Esophagus muscularis mucosa (tissue), 4 donors: ENCODE measurements at regions not wholly inside any gene's neighbourhood (a gene's known extent, or its start where the extent isn't known, plus 50 kb on each side); places are given as distances from the start of the nearest gene placed in this dataset.

ENCODE experiments used
- DNase-seq: peaks from one replicate; pipeline ENCODE4 v3.0.0-alpha.2; 2017; ENCODE audit errors: extremely low spot score
- H3K27ac ChIP-seq, 4 donors: fragments of 200-600 bp; sonication (generic); replicated peaks in 1 of 4; 1 replicate in 3 of 4; 2 replicates in 1 of 4; pipeline ENCODE4 v1.5.1; 2016 to 2019; ENCODE audit warnings: mild to moderate bottlenecking in 1 of 4
- H3K27me3 ChIP-seq, 4 donors: fragments of 200-600 bp; sonication (generic); one replicate each; pipeline versions ENCODE4 v1.5.1 to v1.6.0; 2016 to 2019
- H3K36me3 ChIP-seq, 4 donors: fragments of 200-600 bp; sonication (generic); one replicate each; pipeline ENCODE4 v1.5.1; 2016 to 2019
- H3K4me1 ChIP-seq, 4 donors: fragments of 200-600 bp; sonication (generic); one replicate each; pipeline ENCODE4 v1.5.1; 2016 to 2019
- H3K4me3 ChIP-seq, 4 donors: fragments of 200-600 bp; sonication (generic); 1 replicate in 2 of 4; 2 replicates in 2 of 4; pipeline ENCODE4 v1.5.1; 2016 to 2019; ENCODE audit warnings: mild to moderate bottlenecking in 4 of 4, moderate library complexity in 1 of 4
- H3K9me3 ChIP-seq, 4 donors: fragments of 200-600 bp; sonication (generic); 1 replicate in 3 of 4; 2 replicates in 1 of 4; pipeline ENCODE4 v1.5.1; 2016 to 2019
- EP300 ChIP-seq: sonication (generic); formaldehyde crosslinking; IDR thresholded peaks from one replicate; pipeline ENCODE4 v1.6.1; 2017; ENCODE audit warnings: antibody characterized with exemption
- POLR2A ChIP-seq: fragments of 450-650 bp; IDR thresholded peaks from one replicate; pipeline ENCODE4 v1.6.1; 2017; ENCODE audit warnings: antibody characterized with exemption, moderate library complexity, mild to moderate bottlenecking, low read depth
- POLR2AphosphoS5 ChIP-seq, 2 donors: sonication (generic); formaldehyde crosslinking; IDR thresholded peaks; one replicate each; pipeline ENCODE4 v1.6.1; 2017; ENCODE audit warnings: antibody characterized with exemption in 2 of 2
- WGBS: methylation state at CpG from one replicate; pipeline ENCODE4 v1.1.5; 2018; 5-methylcytosine and 5-hydroxymethylcytosine counted together
- intact Hi-C: fragments of 100-400 bp; cut with DNase I; formaldehyde crosslinking; loops from one replicate; pipeline ENCODE4 v1.15.1; 2023
- TF ChIP-seq, protein P1 (sequence below), 3 experiments: fragments of 200-600 bp in 2 of 3; fragments of 450-650 bp in 1 of 3; sonication (generic) in 2 of 3; IDR thresholded peaks; one replicate each; pipeline ENCODE4 v1.5.1; 2017 to 2019; ENCODE audit warnings: antibody characterized with exemption in 3 of 3, mild to moderate bottlenecking in 2 of 3, moderate library complexity in 1 of 3

DNA sequence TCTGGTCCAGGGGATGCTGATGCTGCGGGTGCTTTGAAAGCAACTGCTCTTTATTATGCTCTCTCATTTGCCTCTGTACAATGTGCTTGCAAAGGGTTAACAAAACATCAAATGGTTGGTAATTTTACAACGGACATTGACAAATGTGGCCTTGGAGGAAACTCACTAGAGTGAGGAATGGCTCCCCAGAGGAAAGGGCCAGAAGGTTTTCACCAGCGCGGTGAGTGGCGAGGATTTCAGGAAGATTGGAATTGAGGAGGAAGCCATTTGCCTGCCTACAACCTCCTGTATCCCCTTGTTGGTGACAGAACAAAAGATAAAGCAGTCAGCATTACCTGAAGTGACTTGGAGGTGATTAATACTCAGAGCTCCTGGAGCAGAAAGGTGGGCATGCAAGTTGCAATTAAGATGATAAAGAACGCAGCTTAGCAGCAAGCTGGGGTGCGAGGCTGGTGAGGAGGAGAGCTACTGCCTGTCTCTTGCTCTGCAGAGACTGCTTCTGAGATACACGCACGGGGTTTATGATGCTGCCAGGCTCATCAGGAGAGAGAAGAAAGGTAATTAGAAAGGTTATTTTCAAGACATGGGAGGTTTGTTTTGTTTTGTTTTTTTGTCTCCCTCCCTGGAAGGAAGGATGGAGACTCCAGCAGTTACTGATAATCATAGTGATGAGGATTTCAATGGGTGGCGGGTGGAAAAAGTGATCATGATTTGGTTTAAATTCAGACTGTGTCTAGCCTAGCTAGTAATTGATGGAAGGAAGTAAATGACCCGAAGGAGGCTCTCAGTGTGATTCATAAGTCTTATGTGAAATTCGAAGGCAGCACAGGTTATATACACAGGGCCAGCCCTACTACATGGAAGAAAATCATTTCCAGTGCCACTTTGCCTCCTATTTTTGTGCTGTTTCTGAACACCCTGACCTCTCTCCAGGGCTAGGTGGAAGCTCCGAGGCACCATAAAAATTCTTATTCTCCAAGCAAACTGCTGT, 141.6 kb upstream of the DTNBP1 start:
- no peak overlapping the region for H3K4me3 ChIP-seq
- WGBS: 50% methylated on average over 12 of the region's 13 CpGs
- no peak overlapping the region for H3K27ac ChIP-seq
- no peak for DNase-seq
- no peaks in the 10 kb centered on the region for H3K9me3 ChIP-seq
- TF ChIP-seq, protein P1, sequence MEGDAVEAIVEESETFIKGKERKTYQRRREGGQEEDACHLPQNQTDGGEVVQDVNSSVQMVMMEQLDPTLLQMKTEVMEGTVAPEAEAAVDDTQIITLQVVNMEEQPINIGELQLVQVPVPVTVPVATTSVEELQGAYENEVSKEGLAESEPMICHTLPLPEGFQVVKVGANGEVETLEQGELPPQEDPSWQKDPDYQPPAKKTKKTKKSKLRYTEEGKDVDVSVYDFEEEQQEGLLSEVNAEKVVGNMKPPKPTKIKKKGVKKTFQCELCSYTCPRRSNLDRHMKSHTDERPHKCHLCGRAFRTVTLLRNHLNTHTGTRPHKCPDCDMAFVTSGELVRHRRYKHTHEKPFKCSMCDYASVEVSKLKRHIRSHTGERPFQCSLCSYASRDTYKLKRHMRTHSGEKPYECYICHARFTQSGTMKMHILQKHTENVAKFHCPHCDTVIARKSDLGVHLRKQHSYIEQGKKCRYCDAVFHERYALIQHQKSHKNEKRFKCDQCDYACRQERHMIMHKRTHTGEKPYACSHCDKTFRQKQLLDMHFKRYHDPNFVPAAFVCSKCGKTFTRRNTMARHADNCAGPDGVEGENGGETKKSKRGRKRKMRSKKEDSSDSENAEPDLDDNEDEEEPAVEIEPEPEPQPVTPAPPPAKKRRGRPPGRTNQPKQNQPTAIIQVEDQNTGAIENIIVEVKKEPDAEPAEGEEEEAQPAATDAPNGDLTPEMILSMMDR (IDR thresholded peaks at IDR 0.05): no peak
- TF ChIP-seq POLR2AphosphoS5 (IDR thresholded peaks at IDR 0.05) (no peak), EP300 (no peak), POLR2A (no peak)
- H3K4me1 ChIP-seq: no peaks in the 10 kb centered on the region
- H3K36me3 ChIP-seq: no peaks in the 10 kb centered on the region
- peaks cover 0 to 3% (median 0%) of the 10 kb centered on the region in 4 donors for H3K27me3 ChIP-seq
- intact Hi-C loops: no loop called here

- no peaks in the 10 kb centered on the region for H3K36me3 ChIP-seq
- 82% methylated on average over 5 of the region's 5 CpGs for WGBS
- no peaks in the 10 kb centered on the region for H3K4me1 ChIP-seq
- no peak for TF ChIP-seq POLR2AphosphoS5 (IDR thresholded peaks at IDR 0.05)
- TF ChIP-seq EP300: no peak
- no peak for TF ChIP-seq POLR2A
- TF ChIP-seq, protein P1 (IDR thresholded peaks at IDR 0.05): no peak
- H3K4me3 ChIP-seq: no peak overlapping the region
- intact Hi-C loops: no loop called here
- H3K27ac ChIP-seq: no peak overlapping the region
- DNase-seq: no peak
- peaks cover 0 to 3% (median 0%) of the 10 kb centered on the region in 4 donors for H3K27me3 ChIP-seq
- H3K9me3 ChIP-seq: peaks cover 0 to 12% (median 4%) of the 10 kb centered on the region in 4 donors
Observed at GRCh38 chr6:15802466-15802865, 139.6 kb upstream of the DTNBP1 start.

- DNase-seq: no peak
- Histone ChIP-seq H3K4me3 (no peak overlapping the region), H3K9me3 (peaks cover 0 to 15% (median 4%) of the 10 kb centered on the region in 4 donors), H3K4me1 (no peaks in the 10 kb centered on the region), H3K36me3 (no peaks in the 10 kb centered on the region), H3K27me3 (peaks cover 0 to 3% (median 0%) of the 10 kb centered on the region in 4 donors), H3K27ac (no peak overlapping the region)
- TF ChIP-seq, protein P1 (IDR thresholded peaks at IDR 0.05): no peak
- TF ChIP-seq EP300 (no peak), POLR2A (no peak), POLR2AphosphoS5 (IDR thresholded peaks at IDR 0.05) (no peak)
- intact Hi-C loops: no loop called here
- 95% methylated on average over 7 of the region's 7 CpGs for WGBS
Observed at GRCh38 chr6:15801912-15802311, 139.1 kb upstream of the DTNBP1 start.

GRCh38 chr6:15800841-15801617, 138.2 kb upstream of the DTNBP1 start:
- no peak for DNase-seq
- peaks cover 0 to 15% (median 4%) of the 10 kb centered on the region in 4 donors for H3K9me3 ChIP-seq
- peaks cover 0 to 3% (median 0%) of the 10 kb centered on the region in 4 donors for H3K27me3 ChIP-seq
- H3K4me1 ChIP-seq: peaks cover 0 to 3% (median 0%) of the 10 kb centered on the region in 4 donors
- TF ChIP-seq, protein P1 (IDR thresholded peaks at IDR 0.05): no peak
- TF ChIP-seq POLR2A (no peak), POLR2AphosphoS5 (IDR thresholded peaks at IDR 0.05) (no peak), EP300 (no peak)
- H3K27ac ChIP-seq: no peak overlapping the region
- intact Hi-C loops: no loop called here
- H3K36me3 ChIP-seq: no peaks in the 10 kb centered on the region
- H3K4me3 ChIP-seq: no peak overlapping the region
- WGBS: 89% methylated on average over 11 of the region's 11 CpGs
